Mesendoderm (in vitro differentiated cells): ENCODE measurements at regions not wholly inside any gene's neighbourhood (a gene's known extent, or its start where the extent isn't known, plus 50 kb on each side); places are given as distances from the start of the nearest gene placed in this dataset.

Experiments
- DNase-seq: peaks from one replicate; pipeline ENCODE4 v3.0.0; 2013
- H2AK5ac ChIP-seq: 2 replicates; pipeline ENCODE4 v1.6.1; 2013; ENCODE audit warnings: low read length, inconsistent platforms
- H2BK120ac ChIP-seq: 2 replicates; pipeline ENCODE4 v1.6.1; 2013; ENCODE audit warnings: low read depth, mild to moderate bottlenecking, low read length, moderate library complexity, mixed read lengths
- H2BK15ac ChIP-seq: replicated peaks from 2 replicates; pipeline ENCODE4 v1.6.1; 2013; ENCODE audit warnings: low read depth, mild to moderate bottlenecking, moderate library complexity
- H2BK5ac ChIP-seq: 2 replicates; pipeline ENCODE4 v1.6.1; 2013; ENCODE audit warnings: low read length, inconsistent platforms
- H3K18ac ChIP-seq: 2 replicates; pipeline ENCODE4 v1.6.1; 2013; ENCODE audit warnings: mild to moderate bottlenecking, low read length, mixed read lengths
- H3K23ac ChIP-seq: one replicate; pipeline ENCODE4 v1.6.1; 2013; ENCODE audit warnings: low read length
- H3K27ac ChIP-seq: 2 replicates; pipeline ENCODE4 v1.5.1; 2013; ENCODE audit warnings: low read depth, mild to moderate bottlenecking, inconsistent platforms, low read length, moderate library complexity
- H3K27me3 ChIP-seq: 2 replicates; pipeline ENCODE4 v1.6.1; 2013; ENCODE audit warnings: low read length, control low read depth, mild to moderate bottlenecking, inconsistent platforms; ENCODE audit not compliant: insufficient read depth, poor library complexity
- H3K36me3 ChIP-seq: 2 replicates; pipeline ENCODE4 v1.6.1; 2013; ENCODE audit warnings: low read length, inconsistent platforms; ENCODE audit not compliant: control insufficient read depth, insufficient read depth
- H3K4ac ChIP-seq: one replicate; pipeline ENCODE4 v1.6.1; 2013; ENCODE audit warnings: low read depth, mild to moderate bottlenecking, low read length, moderate library complexity
- H3K4me1 ChIP-seq: 2 replicates; pipeline ENCODE4 v1.6.1; 2013; ENCODE audit warnings: low read depth, low read length, inconsistent platforms; ENCODE audit not compliant: control insufficient read depth
- H3K4me2 ChIP-seq: 2 replicates; pipeline ENCODE4 v1.6.1; 2013; ENCODE audit warnings: low read length
- H3K4me3 ChIP-seq: 2 replicates; pipeline ENCODE4 v1.5.1; 2013; ENCODE audit warnings: mild to moderate bottlenecking, low read length
- H3K56ac ChIP-seq: one replicate; pipeline ENCODE4 v1.6.1; 2013; ENCODE audit warnings: low read length
- H3K79me1 ChIP-seq: 2 replicates; pipeline ENCODE4 v1.6.1; 2013; ENCODE audit warnings: low read length, inconsistent platforms
- H3K79me2 ChIP-seq: 2 replicates; pipeline ENCODE4 v1.6.1; 2013; ENCODE audit warnings: mild to moderate bottlenecking, low read length; ENCODE audit not compliant: control insufficient read depth, insufficient read depth
- H3K9ac ChIP-seq: 2 replicates; pipeline ENCODE4 v1.6.1; 2013; ENCODE audit warnings: low read length, inconsistent platforms
- H4K5ac ChIP-seq: one replicate; pipeline ENCODE4 v1.6.1; 2013; ENCODE audit warnings: low read length
- H4K8ac ChIP-seq: one replicate; pipeline ENCODE4 v1.6.1; 2013; ENCODE audit warnings: low read depth, mild to moderate bottlenecking, control low read depth, low read length, moderate library complexity
- WGBS: extraction: QIAGEN DNeasy Blood & Tissue Kit; methylation state at CpG from one replicate; pipeline ENCODE4 v1.1.7; 2013; ENCODE audit warnings: low lambda C conversion rate, missing lambda C conversion rate; ENCODE audit not compliant: insufficient coverage; ENCODE audit errors: extremely low coverage; 5-methylcytosine and 5-hydroxymethylcytosine counted together

- no peak overlapping the region for H3K4me3 ChIP-seq
- no peaks in the 10 kb centered on the region for H3K4me1 ChIP-seq
- H3K4ac ChIP-seq, result no peak overlapping the region
- no peak overlapping the region for H4K8ac ChIP-seq
- H2BK120ac ChIP-seq, result no peak overlapping the region
- no peak overlapping the region for H3K56ac ChIP-seq
- no peak overlapping the region for H3K27ac ChIP-seq
- H2BK15ac ChIP-seq, result no peak overlapping the region
- H3K4me2 ChIP-seq, result no peak overlapping the region
- H3K9ac ChIP-seq, result no peak overlapping the region
- no peaks in the 10 kb centered on the region for H3K79me1 ChIP-seq
- H2AK5ac ChIP-seq, result no peak overlapping the region
- H3K27me3 ChIP-seq, result no peaks in the 10 kb centered on the region
- no peaks in the 10 kb centered on the region for H3K36me3 ChIP-seq
- H3K79me2 ChIP-seq, result no peaks in the 10 kb centered on the region
- no peak for DNase-seq
- H3K23ac ChIP-seq, result no peak overlapping the region
- no peak overlapping the region for H3K18ac ChIP-seq
- H4K5ac ChIP-seq, result no peak overlapping the region
- no peak overlapping the region for H2BK5ac ChIP-seq
- no CpG with 5 or more reads among the region's 2 CpGs for WGBS
Measured at GRCh38 chr13:72562686-72563085, 164.7 kb downstream of the MZT1 start.

GRCh38 chr13:72561791-72562190, 165.6 kb downstream of the MZT1 start:
- H3K23ac ChIP-seq, result no peak overlapping the region
- no peak overlapping the region for H4K8ac ChIP-seq
- no peak overlapping the region for H2BK5ac ChIP-seq
- no peak overlapping the region for H3K56ac ChIP-seq
- no peak overlapping the region for H3K4me3 ChIP-seq
- no peak for DNase-seq
- WGBS, result no CpG with 5 or more reads among the region's 2 CpGs
- H2BK120ac ChIP-seq, result no peak overlapping the region
- no peaks in the 10 kb centered on the region for H3K36me3 ChIP-seq
- no peaks in the 10 kb centered on the region for H3K79me2 ChIP-seq
- H3K27ac ChIP-seq, result no peak overlapping the region
- no peak overlapping the region for H2AK5ac ChIP-seq
- no peaks in the 10 kb centered on the region for H3K4me1 ChIP-seq
- H4K5ac ChIP-seq, result no peak overlapping the region
- H3K9ac ChIP-seq, result no peak overlapping the region
- H3K27me3 ChIP-seq, result no peaks in the 10 kb centered on the region
- H3K4ac ChIP-seq, result no peak overlapping the region
- H3K4me2 ChIP-seq, result no peak overlapping the region
- H2BK15ac ChIP-seq, result no peak overlapping the region
- H3K18ac ChIP-seq, result no peak overlapping the region
- no peaks in the 10 kb centered on the region for H3K79me1 ChIP-seq

GRCh38 chr13:72559716-72560115, 167.7 kb downstream of the MZT1 start:
- no peaks in the 10 kb centered on the region for H3K4me1 ChIP-seq
- H3K4ac ChIP-seq, result no peak overlapping the region

GRCh38 chr13:72556945-72557344, 170.5 kb downstream of the MZT1 start:
- H3K36me3 ChIP-seq, result no peaks in the 10 kb centered on the region
- H3K27me3 ChIP-seq, result no peaks in the 10 kb centered on the region
- no peak overlapping the region for H2AK5ac ChIP-seq
- no peak overlapping the region for H3K23ac ChIP-seq
- no peak overlapping the region for H3K4ac ChIP-seq
- H4K5ac ChIP-seq, result no peak overlapping the region
- no peaks in the 10 kb centered on the region for H3K79me2 ChIP-seq
- no peak overlapping the region for H4K8ac ChIP-seq
- H2BK5ac ChIP-seq, result no peak overlapping the region
- DNase-seq, result no peak
- H3K4me3 ChIP-seq, result no peak overlapping the region
- no peak overlapping the region for H3K4me2 ChIP-seq
- no peak overlapping the region for H3K27ac ChIP-seq
- no peak overlapping the region for H3K56ac ChIP-seq
- H2BK120ac ChIP-seq, result no peak overlapping the region
- no peak overlapping the region for H2BK15ac ChIP-seq
- 100% methylated on average over 1 of the region's 1 CpG for WGBS
- no peak overlapping the region for H3K18ac ChIP-seq
- no peaks in the 10 kb centered on the region for H3K79me1 ChIP-seq
- H3K9ac ChIP-seq, result no peak overlapping the region
- H3K4me1 ChIP-seq, result no peaks in the 10 kb centered on the region

More at GRCh38 chr13:72559716-72560115, 167.7 kb downstream of the MZT1 start:
- WGBS, result no CpG with 5 or more reads among the region's 2 CpGs
- H4K8ac ChIP-seq, result no peak overlapping the region
- no peak overlapping the region for H3K27ac ChIP-seq
- no peak overlapping the region for H2BK15ac ChIP-seq
- H3K36me3 ChIP-seq, result no peaks in the 10 kb centered on the region
- DNase-seq, result no peak
- H3K79me1 ChIP-seq, result no peaks in the 10 kb centered on the region
- H3K56ac ChIP-seq, result no peak overlapping the region
- H2BK120ac ChIP-seq, result no peak overlapping the region
- no peaks in the 10 kb centered on the region for H3K27me3 ChIP-seq
- no peak overlapping the region for H3K4me3 ChIP-seq
- no peak overlapping the region for H2BK5ac ChIP-seq
- no peaks in the 10 kb centered on the region for H3K79me2 ChIP-seq
- H3K4me2 ChIP-seq, result no peak overlapping the region
- no peak overlapping the region for H3K18ac ChIP-seq
- H2AK5ac ChIP-seq, result no peak overlapping the region
- no peak overlapping the region for H4K5ac ChIP-seq
- H3K9ac ChIP-seq, result no peak overlapping the region
- H3K23ac ChIP-seq, result no peak overlapping the region

- H4K5ac ChIP-seq, result no peak overlapping the region
- no peak overlapping the region for H3K27ac ChIP-seq
- no peak overlapping the region for H3K9ac ChIP-seq
- H3K27me3 ChIP-seq, result no peaks in the 10 kb centered on the region
- no CpG with 5 or more reads among the region's 3 CpGs for WGBS
- H3K79me1 ChIP-seq, result no peaks in the 10 kb centered on the region
- no peak overlapping the region for H3K4ac ChIP-seq
- H2AK5ac ChIP-seq, result no peak overlapping the region
- H3K4me2 ChIP-seq, result no peak overlapping the region
- H2BK5ac ChIP-seq, result no peak overlapping the region
- H4K8ac ChIP-seq, result no peak overlapping the region
- H2BK15ac ChIP-seq, result no peak overlapping the region
- DNase-seq, result no peak
- no peaks in the 10 kb centered on the region for H3K79me2 ChIP-seq
- no peak overlapping the region for H3K23ac ChIP-seq
- H3K4me3 ChIP-seq, result no peak overlapping the region
- no peaks in the 10 kb centered on the region for H3K36me3 ChIP-seq
- H3K18ac ChIP-seq, result no peak overlapping the region
- no peak overlapping the region for H3K56ac ChIP-seq
- H3K4me1 ChIP-seq, result no peaks in the 10 kb centered on the region
- H2BK120ac ChIP-seq, result no peak overlapping the region
Measured at GRCh38 chr13:72555601-72556000, 171.8 kb downstream of the MZT1 start.

GRCh38 chr13:72552731-72553130, 174.7 kb downstream of the MZT1 start:
- no peak overlapping the region for H4K8ac ChIP-seq
- no peak overlapping the region for H2BK120ac ChIP-seq
- H3K4me1 ChIP-seq, result no peaks in the 10 kb centered on the region
- no peak overlapping the region for H3K4me3 ChIP-seq
- no peak overlapping the region for H3K27ac ChIP-seq
- H3K36me3 ChIP-seq, result no peaks in the 10 kb centered on the region
- H3K4me2 ChIP-seq, result no peak overlapping the region
- H3K56ac ChIP-seq, result no peak overlapping the region
- H3K18ac ChIP-seq, result no peak overlapping the region
- H2AK5ac ChIP-seq, result no peak overlapping the region
- no peak for DNase-seq
- H2BK15ac ChIP-seq, result no peak overlapping the region
- H4K5ac ChIP-seq, result no peak overlapping the region
- H3K79me1 ChIP-seq, result no peaks in the 10 kb centered on the region
- no peak overlapping the region for H2BK5ac ChIP-seq
- no peaks in the 10 kb centered on the region for H3K79me2 ChIP-seq
- H3K27me3 ChIP-seq, result no peaks in the 10 kb centered on the region
- H3K23ac ChIP-seq, result no peak overlapping the region
- no peak overlapping the region for H3K9ac ChIP-seq
- WGBS, result no CpG with 5 or more reads among the region's 3 CpGs
- no peak overlapping the region for H3K4ac ChIP-seq
